ENCODE measurements at regions not wholly inside any gene's neighbourhood (a gene's known extent, or its start where the extent isn't known, plus 50 kb on each side); places are given as distances from the start of the nearest gene placed in this dataset.

DNA sequence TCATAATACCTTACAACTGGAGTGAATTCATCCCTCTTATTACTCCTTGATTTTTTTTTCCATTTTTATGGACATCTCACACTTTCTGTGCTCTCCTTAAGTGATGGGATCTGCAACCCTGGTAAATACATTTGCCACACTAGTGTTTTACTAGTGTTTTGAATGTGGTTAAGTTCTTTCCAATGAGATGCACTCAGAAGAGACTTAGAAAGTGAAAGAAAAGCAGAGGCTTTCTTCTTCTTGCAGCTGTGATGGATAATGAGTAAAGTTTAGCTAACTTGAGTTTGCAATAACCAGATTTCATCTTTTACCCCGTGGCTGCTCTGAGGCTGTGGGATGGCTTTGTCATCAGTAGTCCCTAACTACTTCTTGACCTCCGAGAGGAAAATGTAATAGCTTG lies 1248.4 kb downstream of the NSUN3 start:
- TF ChIP-seq EZH2 (IDR thresholded peaks at IDR 0.05; ENCODE audit: low read length, unreplicated experiment) = no peak
- TF ChIP-seq CTCF (conservative IDR thresholded peaks at IDR 0.05; ENCODE audit: low read depth, low read length) = no peak
- TF ChIP-seq EZH2phosphoT487 (IDR thresholded peaks at IDR 0.05; ENCODE audit: borderline replicate concordance, low read length) = no peak

All from PC-3 (cell line).